ENCODE measurements at regions not wholly inside any gene's neighbourhood (a gene's known extent, or its start where the extent isn't known, plus 50 kb on each side); places are given as distances from the start of the nearest gene placed in this dataset.
A peak's percentile ranks its signal among the peaks of the same experiment; 100 is the strongest.
"Not testable (repeated sequence)": the region's sequence is repeated elsewhere in the genome, so short reads cannot be mapped to it uniquely, and the experiment has no call there.

GRCh38 chr1:96509339-96509738 lies 212.2 kb upstream of the PTBP2 start:
- DNase-seq (ENCODE audit: low read depth), result no peak

GRCh38 chr1:96509951-96510350 lies 211.6 kb upstream of the PTBP2 start:
- no peak for DNase-seq (ENCODE audit: low read depth)

GRCh38 chr1:96510391-96510790 lies 211.2 kb upstream of the PTBP2 start:
- DNase-seq (ENCODE audit: low read depth), result no peak

GRCh38 chr1:96510911-96511310 lies 210.7 kb upstream of the PTBP2 start:
- no peak for DNase-seq (ENCODE audit: low read depth)

- DNase-seq (ENCODE audit: low read depth), result no peak
Measured at GRCh38 chr1:96513136-96513535, 208.4 kb upstream of the PTBP2 start.

GRCh38 chr1:96515430-96515829 lies 206.2 kb upstream of the PTBP2 start:
- no peak for DNase-seq (ENCODE audit: low read depth)

- no peak for DNase-seq (ENCODE audit: low read depth)
Measured at GRCh38 chr1:96515925-96516324, 205.7 kb upstream of the PTBP2 start.

GRCh38 chr1:96519851-96520578 lies 201.6 kb upstream of the PTBP2 start:
- no peak for DNase-seq (ENCODE audit: low read depth)

GRCh38 chr1:96520579-96520947 lies 201.0 kb upstream of the PTBP2 start:
- DNase-seq (ENCODE audit: low read depth), result no peak

GRCh38 chr1:96521010-96521409 lies 200.6 kb upstream of the PTBP2 start:
- DNase-seq (ENCODE audit: low read depth), result no peak

- peak; percentile 22 for DNase-seq (ENCODE audit: low read depth)
Measured at GRCh38 chr1:96521994-96522760, 199.4 kb upstream of the PTBP2 start.

GRCh38 chr1:96522927-96523326 lies 198.7 kb upstream of the PTBP2 start:
- no peak for DNase-seq (ENCODE audit: low read depth)

- DNase-seq (ENCODE audit: low read depth), result no peak
Measured at GRCh38 chr1:96524100-96524499, 197.5 kb upstream of the PTBP2 start.

- no peak for DNase-seq (ENCODE audit: low read depth)
Measured at GRCh38 chr1:96525657-96526557, 195.7 kb upstream of the PTBP2 start.

GRCh38 chr1:96528672-96529071 lies 192.9 kb upstream of the PTBP2 start:
- DNase-seq (ENCODE audit: low read depth), result not testable (repeated sequence)

- DNase-seq (ENCODE audit: low read depth), result no peak
Measured at GRCh38 chr1:96533820-96534219, 187.8 kb upstream of the PTBP2 start.

- DNase-seq (ENCODE audit: low read depth), result no peak
Measured at GRCh38 chr1:96536581-96536980, 185.0 kb upstream of the PTBP2 start.

- no peak for DNase-seq (ENCODE audit: low read depth)
Measured at GRCh38 chr1:96538111-96538641, 183.4 kb upstream of the PTBP2 start.

- DNase-seq (ENCODE audit: low read depth), result no peak
Measured at GRCh38 chr1:96538883-96539282, 182.7 kb upstream of the PTBP2 start.

GRCh38 chr1:96541491-96541890 lies 180.1 kb upstream of the PTBP2 start:
- DNase-seq (ENCODE audit: low read depth), result no peak

- no peak for DNase-seq (ENCODE audit: low read depth)
Measured at GRCh38 chr1:96544051-96544830, 177.3 kb upstream of the PTBP2 start.

GRCh38 chr1:96544831-96545221 lies 176.8 kb upstream of the PTBP2 start:
- no peak for DNase-seq (ENCODE audit: low read depth)
